GM12864 (cell line): ENCODE measurements at regions not wholly inside any gene's neighbourhood (a gene's known extent, or its start where the extent isn't known, plus 50 kb on each side); places are given as distances from the start of the nearest gene placed in this dataset.

Experiments
- DNase-seq: peaks from one replicate; pipeline ENCODE4 v3.0.0-alpha.2; 2011; ENCODE audit warnings: low read depth
- H3K4me3 ChIP-seq: 2 replicates; pipeline ENCODE4 v1.5.1; 2011; ENCODE audit warnings: mild to moderate bottlenecking, low read depth, low read length, control low read depth
- TF ChIP-seq, protein P1 (sequence below): IDR thresholded peaks from 2 replicates; pipeline ENCODE4 v1.5.1; 2011; ENCODE audit warnings: low read depth, mild to moderate bottlenecking, moderate library complexity, low read length, control low read depth, inconsistent platforms; ENCODE audit errors: missing control alignments

DNA sequence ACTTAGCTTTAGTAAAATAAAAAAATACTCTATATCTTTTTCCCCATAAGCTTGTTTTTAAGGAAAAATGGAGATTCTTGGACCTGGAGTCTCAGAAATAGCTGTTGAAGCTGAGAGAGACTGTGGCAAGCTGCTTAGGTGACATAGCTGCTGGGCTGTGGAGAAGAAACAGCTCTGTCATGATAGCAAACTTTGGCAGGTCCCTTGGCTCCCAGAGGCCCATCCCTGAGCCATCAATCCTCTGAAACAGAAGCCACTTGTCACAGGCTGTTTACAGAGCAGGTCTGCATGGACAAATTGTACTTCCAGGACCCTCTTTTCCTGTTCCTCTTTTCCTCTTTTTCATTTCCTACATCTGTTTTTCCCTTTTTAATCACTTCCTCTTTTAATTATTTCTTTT is 1370.1 kb upstream of the CRIM1 start:
- TF ChIP-seq, protein P1, sequence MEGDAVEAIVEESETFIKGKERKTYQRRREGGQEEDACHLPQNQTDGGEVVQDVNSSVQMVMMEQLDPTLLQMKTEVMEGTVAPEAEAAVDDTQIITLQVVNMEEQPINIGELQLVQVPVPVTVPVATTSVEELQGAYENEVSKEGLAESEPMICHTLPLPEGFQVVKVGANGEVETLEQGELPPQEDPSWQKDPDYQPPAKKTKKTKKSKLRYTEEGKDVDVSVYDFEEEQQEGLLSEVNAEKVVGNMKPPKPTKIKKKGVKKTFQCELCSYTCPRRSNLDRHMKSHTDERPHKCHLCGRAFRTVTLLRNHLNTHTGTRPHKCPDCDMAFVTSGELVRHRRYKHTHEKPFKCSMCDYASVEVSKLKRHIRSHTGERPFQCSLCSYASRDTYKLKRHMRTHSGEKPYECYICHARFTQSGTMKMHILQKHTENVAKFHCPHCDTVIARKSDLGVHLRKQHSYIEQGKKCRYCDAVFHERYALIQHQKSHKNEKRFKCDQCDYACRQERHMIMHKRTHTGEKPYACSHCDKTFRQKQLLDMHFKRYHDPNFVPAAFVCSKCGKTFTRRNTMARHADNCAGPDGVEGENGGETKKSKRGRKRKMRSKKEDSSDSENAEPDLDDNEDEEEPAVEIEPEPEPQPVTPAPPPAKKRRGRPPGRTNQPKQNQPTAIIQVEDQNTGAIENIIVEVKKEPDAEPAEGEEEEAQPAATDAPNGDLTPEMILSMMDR = no peak
- DNase-seq = no peak
- H3K4me3 ChIP-seq = no peak overlapping the region

DNA sequence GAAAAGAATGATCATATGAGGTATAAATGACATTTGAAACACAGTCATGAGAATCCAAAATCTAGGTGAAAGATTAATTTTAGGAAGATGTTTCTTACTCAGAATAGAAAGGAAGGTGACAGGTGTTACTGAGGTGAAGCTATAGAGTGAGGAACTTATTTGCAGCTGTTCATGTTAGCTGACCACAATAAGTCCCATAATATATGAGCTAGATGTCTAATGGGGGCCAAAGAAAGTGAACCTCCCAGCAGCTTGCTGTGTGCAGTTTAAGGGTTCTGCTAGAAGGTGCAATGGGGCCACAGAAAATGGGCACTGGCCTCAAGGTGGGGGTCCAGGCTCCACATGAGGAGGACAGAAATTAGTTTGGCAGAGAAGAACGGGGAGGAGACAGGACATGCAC is 1374.9 kb upstream of the CRIM1 start:
- TF ChIP-seq, protein P1 = no peak
- no peak overlapping the region for H3K4me3 ChIP-seq
- DNase-seq = no peak

GRCh38 chr2:34979148-34979547 is 1376.4 kb upstream of the CRIM1 start:
- no peak for DNase-seq
- no peak overlapping the region for H3K4me3 ChIP-seq
- TF ChIP-seq, protein P1 = no peak

GRCh38 chr2:34961822-34962221 is 1362.7 kb upstream of the FAM98A start:
- no peak overlapping the region for H3K4me3 ChIP-seq
- DNase-seq = no peak
- TF ChIP-seq, protein P1 = no peak

- no peak overlapping the region for H3K4me3 ChIP-seq
- TF ChIP-seq, protein P1 = no peak
- DNase-seq = no peak
Observed at GRCh38 chr2:34954758-34955157, 1355.7 kb upstream of the FAM98A start.

DNA sequence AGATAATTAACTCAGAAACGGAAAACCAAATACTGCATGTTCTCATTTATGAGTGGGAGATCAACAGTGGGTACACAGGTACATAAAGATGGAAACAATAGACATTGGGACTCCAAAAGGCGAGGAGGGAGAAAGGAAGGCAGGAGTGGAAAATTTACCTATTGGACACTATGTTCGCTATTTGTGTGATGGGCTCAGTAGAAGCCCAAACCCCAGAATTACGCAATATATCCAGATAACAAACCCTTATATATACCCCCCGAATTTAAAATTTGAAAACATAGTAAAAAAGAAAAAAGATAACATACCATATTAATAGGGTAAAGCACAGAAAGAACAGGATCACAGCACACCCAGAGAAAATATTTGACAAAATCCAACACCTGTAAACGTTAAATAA is 1351.7 kb upstream of the FAM98A start:
- DNase-seq = no peak
- TF ChIP-seq, protein P1 = no peak
- H3K4me3 ChIP-seq = no peak overlapping the region

DNA sequence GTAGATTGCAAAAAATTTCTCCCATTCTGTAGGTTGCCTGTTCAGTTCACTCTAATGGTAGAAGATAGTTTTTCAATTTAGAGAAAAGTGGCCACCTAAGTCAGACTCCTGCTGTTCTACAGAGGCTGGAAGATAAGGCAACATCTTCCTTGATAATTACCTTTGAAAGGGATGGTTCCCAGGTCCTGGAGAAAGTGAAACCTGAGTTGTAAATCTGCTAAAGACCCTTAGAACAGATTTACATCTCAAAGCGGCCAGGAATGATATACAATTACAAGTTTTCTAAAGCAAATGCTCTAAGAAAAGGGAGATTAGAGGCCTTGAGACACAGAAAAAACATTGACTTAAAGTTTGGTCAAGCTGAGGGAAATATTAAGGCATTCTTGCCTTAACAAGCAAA is 1350.2 kb upstream of the FAM98A start:
- no peak overlapping the region for H3K4me3 ChIP-seq
- TF ChIP-seq, protein P1 = no peak
- no peak for DNase-seq
